ENCODE measurements at regions not wholly inside any gene's neighbourhood (a gene's known extent, or its start where the extent isn't known, plus 50 kb on each side); places are given as distances from the start of the nearest gene placed in this dataset.

DNA sequence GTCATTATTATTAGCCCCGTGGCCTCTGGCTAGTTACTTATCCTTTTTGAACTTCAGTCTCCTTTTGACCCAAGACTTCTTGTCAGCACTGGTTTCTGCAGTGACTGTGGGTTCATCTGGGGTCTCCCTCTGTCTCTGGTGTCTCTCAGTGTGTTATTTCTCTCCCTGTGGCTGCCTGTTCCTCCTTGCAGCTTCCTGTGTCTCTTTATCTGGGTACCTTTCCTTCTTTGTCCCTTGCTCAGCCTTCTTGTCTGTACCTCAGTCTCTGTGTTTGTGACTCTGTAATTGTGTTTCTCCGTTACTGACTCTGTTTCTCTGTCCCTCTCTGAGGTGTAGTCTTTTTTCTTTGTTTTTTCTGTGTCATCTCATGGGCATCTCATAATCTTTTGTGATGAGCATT lies 102.6 kb upstream of the CDH11 start:
- no peak for DNase-seq

DNA sequence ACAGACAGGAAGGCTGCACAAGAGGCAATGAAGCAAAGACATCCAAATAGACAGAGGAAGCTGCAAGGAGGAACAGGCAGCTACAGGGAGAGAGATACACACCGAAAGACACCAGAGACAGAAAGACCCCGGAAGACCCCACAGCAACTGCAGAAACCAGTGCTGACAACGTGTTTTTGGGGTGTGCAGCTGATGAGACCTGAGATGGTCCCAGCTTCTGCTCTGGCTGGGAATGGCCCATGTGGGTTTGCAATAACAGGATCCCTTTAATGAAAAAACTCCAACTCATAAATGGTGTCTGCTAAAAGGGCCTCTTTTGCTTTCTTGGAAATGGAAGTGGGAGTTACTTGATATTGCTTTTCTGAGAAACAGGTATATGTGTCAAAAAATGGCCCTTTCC lies 101.5 kb upstream of the CDH11 start:
- DNase-seq, result no peak

DNA sequence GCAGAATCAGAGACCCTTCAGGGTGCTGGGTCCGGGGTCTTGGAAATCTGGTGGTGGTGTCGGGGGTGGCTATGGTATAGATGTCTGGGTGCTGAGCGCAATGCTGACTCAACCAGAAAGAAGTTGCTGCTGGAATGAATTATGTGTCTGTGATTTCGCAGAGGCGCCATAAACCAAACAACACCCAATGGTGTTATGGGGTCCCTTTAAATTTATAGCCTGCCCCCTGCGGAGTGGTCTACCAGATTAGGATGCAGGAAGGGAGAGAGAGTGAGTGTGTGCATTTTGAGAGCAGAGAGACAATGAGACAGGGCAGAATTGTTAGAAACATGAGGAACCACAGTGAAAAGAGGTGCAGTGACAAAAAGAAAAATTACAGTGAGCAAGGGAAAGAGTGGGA lies 100.7 kb upstream of the CDH11 start:
- DNase-seq, result no peak

DNA sequence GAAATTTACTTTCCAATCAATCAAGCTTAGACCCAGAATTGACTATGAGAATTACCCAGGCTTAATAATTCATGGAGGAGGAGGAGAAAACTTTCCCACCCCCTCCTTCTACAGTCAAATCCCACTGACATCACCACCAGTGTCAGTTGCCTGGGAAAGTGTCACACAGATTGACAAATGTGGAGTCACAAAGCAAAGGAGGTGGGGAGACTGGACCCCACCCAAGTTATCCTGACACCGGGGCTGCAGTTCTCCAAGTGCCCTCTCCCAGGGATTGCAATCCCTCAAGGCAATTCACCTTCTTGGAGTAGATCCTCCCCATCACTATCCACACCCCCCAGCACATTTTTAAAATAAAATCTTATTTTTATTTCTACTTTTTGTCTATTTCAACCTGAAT lies 100.2 kb upstream of the CDH11 start:
- DNase-seq, result no peak

DNA sequence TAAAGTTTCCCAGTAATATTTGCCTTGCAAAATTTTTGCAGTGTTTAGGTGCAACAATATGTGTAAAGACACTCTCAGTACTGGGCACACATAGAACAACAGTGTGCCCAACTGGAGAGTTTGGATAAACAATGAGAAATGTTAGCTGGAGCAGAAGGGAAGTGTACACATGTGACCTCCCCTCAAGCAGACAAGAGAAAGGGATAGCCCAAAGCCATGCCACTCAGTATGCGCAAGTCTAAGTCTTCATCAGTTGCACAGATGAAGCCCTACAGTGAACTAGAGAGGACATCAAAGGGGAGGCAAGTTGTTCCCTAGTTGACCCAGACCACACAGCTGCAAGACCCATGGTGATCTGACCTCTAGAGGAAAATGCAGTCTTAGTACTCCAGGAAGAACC lies 97.9 kb upstream of the CDH11 start:
- DNase-seq, result no peak

DNA sequence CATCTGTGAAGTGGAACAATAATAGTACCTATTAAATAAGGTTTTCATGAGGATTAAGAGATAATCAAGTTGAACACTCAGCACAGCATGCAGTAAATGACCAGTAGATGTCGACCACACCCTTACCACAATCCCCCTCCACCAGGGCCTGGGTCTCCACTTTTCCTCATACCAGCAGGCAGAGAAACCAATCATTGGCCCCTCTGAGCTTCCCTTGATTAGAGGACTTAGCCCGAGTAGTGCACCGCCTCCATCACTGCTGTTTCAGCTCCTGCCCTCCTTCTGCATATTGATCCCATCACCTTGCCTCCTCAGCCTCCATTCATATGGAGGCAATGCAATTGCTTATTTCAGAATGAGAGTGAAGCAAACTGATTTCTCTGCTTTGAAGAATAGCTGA lies 96.5 kb upstream of the CDH11 start:
- no peak for DNase-seq

DNA sequence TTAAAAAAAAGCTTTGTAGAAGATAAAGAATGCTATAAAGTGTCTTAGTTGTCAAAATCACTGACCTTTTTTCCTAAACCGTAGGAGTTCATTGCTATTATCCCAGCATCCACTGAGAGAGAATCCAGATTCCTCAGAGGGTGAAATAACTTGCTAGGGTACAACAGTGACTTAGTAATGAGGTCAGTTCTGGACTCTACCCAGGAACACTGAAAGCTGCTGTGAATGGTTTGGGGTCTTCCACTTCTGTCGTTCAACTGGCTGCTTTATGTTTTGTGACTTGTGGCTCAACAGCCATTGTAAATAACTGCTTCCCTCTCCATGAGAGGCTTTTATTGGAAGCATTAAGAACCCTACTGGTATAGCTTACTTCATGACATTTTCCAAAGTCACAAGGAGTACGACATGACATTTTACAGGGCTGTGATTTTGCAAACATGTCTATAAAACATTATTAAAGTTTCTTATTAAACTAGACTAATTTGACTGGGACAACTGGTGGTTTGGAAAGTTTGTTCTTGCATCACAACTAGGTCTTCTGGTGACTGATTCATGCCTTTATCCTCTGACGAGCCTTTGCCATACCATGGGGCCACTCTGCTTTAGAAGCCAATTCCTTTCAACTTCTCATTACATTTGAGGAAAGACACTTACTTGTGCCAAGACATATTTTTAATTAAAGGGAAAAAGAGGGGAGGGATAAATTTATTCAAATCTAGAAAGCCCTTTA lies 92.2 kb upstream of the CDH11 start:
- DNase-seq, result no peak

DNA sequence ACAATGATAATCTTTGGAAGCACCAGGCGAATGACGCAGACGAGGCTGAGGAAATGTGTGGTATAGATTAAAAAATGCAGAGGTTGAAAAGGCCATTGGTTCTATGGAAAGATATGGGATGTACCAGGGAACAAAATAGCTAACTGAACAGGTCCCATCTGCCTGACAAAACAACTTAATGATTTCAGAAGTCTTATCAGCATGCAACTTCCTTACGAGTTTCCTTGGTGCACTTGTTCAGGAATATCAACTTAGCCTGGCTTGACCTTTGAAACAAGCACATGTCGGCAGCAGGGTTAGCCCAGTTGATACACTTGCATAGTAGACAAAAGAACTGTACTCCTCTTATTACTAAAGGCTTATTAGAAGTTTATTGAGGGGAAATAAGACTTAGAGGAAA lies 90.9 kb upstream of the CDH11 start:
- no peak for DNase-seq

DNA sequence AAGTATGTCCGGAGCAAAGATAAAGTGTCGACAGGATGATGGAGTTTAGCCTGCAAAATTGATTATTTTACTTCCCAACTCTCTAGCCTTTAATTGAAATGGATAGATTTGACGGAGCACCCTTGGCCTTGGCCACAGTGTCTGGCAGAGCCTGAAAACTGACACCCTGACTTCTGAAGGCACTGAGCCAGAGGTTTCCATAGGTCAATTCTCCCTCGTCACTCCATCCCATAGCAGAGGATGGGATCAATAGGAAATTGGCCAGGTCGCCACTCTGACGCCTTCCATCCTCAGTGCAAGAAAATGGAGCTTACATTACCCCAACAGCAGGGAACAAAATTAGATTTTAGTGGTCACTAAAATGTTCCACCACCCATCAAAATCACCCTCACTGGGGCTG lies 90.4 kb upstream of the CDH11 start:
- no peak for DNase-seq

DNA sequence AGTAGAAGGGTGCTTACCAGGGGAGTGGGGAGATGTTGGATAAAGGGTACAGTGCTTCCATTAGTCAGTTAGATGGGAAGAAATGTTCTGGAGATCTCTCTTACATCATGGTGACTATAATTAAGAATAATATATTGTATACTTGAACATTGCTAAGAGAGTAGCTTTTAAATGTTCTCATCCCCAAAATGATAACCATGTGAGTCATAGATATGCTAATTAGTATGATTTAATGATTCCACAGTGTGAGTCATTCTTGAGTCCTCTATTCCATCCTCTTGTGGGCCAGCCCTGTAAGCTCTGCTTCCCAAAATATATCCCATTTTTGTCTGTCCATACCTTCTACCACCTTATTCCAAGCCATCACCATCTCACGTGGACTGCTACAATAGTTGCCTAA lies 80.6 kb upstream of the CDH11 start:
- no peak for DNase-seq

DNA sequence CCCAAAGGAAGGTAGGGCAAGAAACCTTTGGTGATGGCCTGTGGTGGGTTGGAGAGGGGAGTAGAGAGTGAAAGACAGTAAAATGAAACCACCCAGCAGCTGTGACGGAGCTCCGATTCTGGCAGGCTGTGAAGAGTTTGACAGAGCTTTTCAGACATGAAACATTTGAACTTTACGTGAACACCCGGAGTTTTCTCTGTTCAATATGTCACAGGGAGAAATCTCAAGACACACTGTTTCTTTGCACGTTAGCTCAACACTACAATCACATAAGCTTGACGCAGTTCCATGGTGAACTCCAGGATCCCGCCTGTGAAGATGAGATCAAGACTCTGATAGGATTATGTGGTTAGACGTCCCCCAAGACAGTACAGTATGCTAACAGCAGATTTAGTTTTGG lies 79.6 kb upstream of the CDH11 start:
- DNase-seq, result no peak

DNA sequence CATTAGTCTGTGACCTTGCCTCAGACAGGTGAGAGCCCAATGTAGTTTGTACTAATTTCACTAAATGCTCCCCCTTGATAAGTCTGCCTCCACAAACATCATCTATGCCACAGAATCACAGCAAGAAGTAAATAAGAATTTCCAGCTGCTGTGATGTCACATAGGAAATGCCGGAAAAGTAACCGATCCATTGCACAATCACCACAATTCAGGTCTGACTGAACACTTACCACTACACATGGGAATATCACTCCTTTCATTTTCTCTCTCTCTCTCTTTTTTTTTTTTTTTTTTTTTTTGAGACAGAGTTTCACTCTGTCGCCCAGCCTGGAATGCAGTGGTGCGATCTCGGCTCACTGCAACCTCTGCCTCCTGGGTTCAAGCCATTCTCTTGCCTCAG lies 79.0 kb upstream of the CDH11 start:
- no peak for DNase-seq

DNA sequence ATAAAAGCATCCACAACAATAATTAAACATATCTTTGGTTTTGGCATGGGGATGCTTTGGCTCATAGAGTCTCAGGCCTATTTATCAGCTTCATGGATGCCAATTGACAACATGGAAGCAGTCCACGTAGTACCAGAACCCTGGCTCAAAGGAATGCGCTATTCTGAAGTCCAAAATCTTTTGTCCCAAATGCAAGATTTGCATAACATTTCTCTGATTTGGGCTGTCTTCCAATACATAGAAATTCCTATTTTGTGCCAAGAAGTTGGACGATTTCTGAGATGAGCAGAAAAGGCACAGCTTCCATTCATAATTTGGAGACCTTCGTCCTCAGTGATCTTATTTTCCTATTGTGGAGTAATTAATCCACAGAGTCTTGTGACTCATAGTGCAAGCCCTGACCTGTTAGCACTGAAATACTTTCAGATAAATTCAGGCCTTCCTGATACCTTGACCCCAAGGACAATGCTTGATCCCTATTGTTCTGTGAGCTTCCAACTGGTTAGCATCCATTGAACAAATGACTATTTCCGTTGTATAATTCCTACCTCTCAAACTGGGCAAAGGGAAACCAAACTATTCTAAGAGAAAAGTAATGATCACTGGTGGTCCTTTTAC lies 78.4 kb upstream of the CDH11 start:
- DNase-seq, result no peak

DNA sequence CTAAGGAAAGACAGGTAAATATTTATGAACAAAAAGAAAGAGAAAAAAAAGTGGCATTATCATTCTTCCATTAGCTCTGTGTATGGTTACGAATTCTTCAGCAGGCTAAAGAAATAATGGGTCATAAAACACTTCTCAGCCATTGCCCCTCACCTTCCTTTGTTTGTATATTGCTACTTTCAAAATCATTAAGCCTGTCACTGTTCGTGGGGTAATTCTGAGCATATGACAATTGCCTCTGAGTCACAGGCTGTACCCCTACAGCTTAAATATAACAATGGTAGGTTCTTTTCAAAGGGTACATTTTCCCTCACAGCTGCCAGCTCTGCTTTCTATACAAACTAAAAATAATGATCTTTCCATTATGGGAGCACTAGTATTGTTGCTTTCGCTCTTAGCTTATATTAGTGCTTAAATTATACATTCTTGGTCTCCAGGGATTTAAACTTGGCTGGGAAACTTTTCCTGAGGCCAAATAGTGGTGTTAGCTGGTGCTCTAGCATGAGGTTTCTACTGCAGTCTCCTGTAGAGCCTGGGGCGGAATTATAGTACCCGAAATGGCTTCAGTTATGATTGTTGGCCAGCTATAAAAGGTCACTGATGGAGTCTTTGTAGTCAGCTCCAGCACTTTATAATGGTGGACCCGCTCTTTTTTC lies 74.7 kb upstream of the CDH11 start:
- DNase-seq, result no peak

DNA sequence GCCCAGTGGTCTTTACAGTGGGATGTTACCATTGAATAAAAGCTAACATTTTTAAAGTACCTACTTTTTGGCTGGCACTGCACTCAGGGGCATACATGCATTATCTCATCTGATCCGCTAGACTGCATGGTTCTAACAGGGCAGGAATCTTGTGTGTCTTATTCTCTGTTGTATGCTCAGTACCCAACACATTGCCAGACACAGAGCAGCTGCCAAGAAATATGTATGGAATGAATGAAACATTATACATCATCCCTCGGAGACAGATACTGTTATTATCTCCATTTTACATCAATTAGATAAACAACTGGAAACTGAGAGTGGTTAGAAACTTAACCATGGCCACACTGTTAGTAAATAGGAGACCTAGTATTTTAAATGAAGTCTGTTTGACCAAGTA lies 74.1 kb upstream of the CDH11 start:
- DNase-seq, result no peak

DNA sequence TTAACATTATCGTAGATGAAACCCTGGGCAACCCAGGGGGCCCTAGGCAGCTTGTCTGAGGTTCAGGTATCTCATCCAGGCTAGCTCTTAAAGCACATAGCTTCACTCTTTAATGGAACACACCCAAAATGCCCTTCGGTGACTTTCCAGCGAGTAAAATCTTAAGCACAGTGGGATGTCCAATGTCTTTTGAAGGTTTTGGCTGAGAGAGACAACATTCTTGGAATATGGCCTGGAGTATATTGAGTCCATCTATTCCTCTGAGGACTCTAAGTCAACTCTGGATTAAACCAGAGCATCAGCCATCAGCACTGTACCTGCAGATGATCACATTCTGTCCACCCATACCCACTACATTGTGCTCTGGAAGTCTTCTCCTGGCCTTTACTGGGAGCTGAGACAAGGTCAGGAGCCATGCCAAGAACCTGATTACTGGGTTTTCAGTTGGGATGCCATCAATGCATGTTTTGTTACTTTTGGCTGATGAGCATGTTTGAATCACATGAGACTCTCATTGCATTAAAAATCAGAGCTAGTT lies 63.4 kb upstream of the CDH11 start:
- DNase-seq, result no peak

DNA sequence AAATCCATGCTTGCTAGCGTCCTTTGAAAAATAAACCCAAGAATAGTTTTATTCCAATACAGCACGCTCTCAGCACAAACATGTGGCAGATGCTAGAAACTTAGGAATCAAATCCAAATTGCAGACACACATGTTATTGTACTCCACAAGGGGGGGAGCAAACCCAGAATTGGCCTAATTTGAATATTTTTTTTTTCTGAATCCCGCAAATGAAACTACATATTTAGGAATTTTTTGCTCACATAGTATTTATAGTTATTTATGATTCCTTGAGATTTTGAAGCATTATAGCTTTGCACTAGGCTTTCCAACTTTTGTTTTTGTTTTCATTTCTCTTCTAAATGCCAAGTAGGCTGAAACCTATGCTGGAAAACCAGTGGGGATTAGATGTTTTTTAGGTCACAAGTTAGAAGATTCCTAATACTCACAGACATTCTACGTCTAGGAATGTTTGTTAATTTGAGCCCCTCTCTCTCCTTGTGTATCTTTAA lies 59.3 kb upstream of the CDH11 start:
- DNase-seq, result no peak

DNA sequence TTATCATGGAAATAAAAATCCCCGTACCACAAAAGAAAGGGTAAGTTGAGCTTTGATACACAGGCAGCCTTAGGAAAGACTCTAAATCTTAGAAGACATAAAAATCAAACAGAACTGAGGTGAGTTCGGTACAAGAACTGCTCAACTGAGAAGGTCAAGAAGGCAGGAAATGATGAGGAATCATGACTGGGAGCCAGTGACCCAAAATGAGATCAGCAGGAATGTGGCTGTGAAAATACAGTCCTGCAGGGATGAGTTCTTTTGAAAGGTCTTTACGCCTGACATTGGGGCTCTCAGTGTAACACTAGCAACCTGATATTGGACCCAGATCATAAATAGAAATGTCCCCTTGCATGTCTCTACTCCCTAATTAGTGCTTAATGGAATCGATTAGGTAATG lies 56.3 kb upstream of the CDH11 start:
- no peak for DNase-seq

DNA sequence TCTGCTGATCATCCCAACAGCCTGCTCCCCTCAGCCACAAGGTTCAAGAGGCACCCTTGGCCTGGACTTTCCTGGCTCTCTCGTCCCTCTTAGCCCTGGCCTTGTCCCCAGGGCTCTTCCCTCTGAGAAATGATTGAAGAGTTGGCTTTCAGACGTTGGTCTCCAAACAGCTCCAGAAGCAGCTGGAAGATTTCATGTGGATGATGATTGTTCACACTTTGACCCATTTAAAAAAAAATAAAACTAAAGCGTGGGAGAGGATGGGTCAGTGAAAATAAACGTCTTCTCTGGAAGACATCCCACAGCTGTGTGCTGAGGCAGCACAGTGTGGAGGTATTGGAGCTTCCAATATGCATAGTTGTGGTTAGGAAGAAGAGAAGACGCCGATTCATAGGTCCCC lies 54.7 kb upstream of the CDH11 start:
- no peak for DNase-seq

DNA sequence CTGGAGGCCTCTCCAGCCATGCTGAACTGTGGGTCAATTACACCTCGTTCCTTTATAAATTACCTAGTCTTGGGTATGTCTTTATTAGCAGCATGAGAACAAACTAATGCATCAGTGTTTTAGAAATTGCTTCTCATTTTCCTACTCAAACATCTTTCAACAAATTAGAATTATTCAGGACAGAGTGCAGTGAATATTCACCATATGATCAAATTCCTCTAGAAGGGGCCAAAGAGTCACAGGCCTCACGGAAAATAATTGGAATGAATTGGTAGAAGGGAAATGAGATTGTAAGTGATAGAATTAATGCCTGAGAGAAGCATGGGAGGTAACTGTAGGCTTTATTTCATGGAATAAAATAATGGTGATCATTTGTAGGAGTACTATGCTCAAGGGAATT lies 50.5 kb upstream of the CDH11 start:
- no peak for DNase-seq
